OCI-LY3 (cell line): ENCODE measurements at regions not wholly inside any gene's neighbourhood (a gene's known extent, or its start where the extent isn't known, plus 50 kb on each side); places are given as distances from the start of the nearest gene placed in this dataset.

ENCODE experiments used
- EZH2phosphoT487 ChIP-seq: fragments of 200-600 bp; shearing (Covaris generic); IDR thresholded peaks from 2 replicates; pipeline ENCODE4 v1.6.1; 2018; ENCODE audit warnings: antibody characterized with exemption, mixed run types, low read depth
- TF ChIP-seq, protein P1 (sequence below): fragments of 200-600, 300-600 bp; sonication (generic); IDR thresholded peaks from 2 replicates; pipeline ENCODE4 v1.5.1; 2014; ENCODE audit warnings: antibody characterized with exemption, low read length, low read depth

DNA sequence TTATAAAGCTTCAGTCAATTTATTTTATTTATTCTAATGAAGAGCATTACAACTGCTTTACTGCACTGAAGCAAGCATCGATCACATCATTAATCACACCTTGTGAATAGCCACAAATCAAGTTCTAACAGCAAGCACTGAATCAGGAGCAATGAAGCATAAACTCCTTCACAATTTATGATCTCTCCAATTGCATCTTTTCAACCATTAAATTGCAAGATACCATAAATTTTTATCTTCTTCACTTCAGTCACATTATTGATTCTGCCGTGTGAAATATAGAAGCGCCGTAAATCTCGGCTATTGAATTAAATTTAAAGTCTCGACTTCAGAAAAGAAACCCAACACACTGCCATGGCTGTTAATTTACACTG is 298.7 kb downstream of the CDCA7 start:
- TF ChIP-seq, protein P1, sequence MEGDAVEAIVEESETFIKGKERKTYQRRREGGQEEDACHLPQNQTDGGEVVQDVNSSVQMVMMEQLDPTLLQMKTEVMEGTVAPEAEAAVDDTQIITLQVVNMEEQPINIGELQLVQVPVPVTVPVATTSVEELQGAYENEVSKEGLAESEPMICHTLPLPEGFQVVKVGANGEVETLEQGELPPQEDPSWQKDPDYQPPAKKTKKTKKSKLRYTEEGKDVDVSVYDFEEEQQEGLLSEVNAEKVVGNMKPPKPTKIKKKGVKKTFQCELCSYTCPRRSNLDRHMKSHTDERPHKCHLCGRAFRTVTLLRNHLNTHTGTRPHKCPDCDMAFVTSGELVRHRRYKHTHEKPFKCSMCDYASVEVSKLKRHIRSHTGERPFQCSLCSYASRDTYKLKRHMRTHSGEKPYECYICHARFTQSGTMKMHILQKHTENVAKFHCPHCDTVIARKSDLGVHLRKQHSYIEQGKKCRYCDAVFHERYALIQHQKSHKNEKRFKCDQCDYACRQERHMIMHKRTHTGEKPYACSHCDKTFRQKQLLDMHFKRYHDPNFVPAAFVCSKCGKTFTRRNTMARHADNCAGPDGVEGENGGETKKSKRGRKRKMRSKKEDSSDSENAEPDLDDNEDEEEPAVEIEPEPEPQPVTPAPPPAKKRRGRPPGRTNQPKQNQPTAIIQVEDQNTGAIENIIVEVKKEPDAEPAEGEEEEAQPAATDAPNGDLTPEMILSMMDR = no peak
- TF ChIP-seq EZH2phosphoT487 = no peak
